ENCODE measurements at regions not wholly inside any gene's neighbourhood (a gene's known extent, or its start where the extent isn't known, plus 50 kb on each side); places are given as distances from the start of the nearest gene placed in this dataset.

DNA sequence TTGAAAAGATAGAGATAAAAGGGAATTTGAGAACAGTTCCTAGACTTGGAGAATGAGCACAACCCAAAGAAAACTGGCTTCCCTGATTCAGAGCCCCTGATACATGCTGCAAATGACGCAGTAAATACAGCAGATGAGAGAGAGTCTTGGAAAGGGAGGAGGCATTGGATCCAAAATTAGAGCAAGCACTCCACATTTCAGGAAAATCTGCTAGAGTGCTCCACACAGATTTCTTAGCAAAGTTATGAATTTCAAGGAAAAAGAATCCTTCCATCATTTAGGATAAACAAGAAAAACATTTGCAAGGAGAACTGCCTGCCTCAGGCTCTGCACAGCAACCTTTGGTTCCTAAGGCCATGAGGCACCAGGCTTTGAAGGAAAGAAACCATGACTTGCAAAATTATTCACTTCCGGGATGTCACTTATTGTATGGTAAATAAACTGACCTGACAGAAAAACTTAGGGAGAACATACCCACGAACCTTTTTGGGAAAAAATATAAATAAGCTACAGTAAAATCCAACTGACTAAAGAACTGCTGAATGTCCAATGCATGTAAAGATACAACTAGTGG is 89.8 kb upstream of the RTL6 start:
- TF ChIP-seq EZH2 (IDR thresholded peaks at IDR 0.05) (no peak), POLR2AphosphoS5 (IDR thresholded peaks at IDR 0.05; ENCODE audit: borderline replicate concordance, low read depth, low read length) (no peak)
